Astrocyte of the cerebellum (primary cell): ENCODE measurements at regions not wholly inside any gene's neighbourhood (a gene's known extent, or its start where the extent isn't known, plus 50 kb on each side); places are given as distances from the start of the nearest gene placed in this dataset.

Experiments
- DNase-seq: peaks from one replicate; pipeline ENCODE4 v3.0.0-alpha.2; 2011; ENCODE audit warnings: low read depth
- H3K4me3 ChIP-seq: 2 replicates; pipeline ENCODE4 v1.5.1; 2011; ENCODE audit warnings: mild to moderate bottlenecking, low read depth, low read length, moderate library complexity
- CTCF ChIP-seq: IDR thresholded peaks from 2 replicates; pipeline ENCODE4 v1.5.1; 2012; ENCODE audit warnings: low read length, low read depth, moderate library complexity, mild to moderate bottlenecking; ENCODE audit errors: missing control alignments
- in situ Hi-C: cut with HindIII; loops from 2 replicates; pipeline ENCODE4 v1.10.0; 2017; ENCODE audit warnings: low sequenced_read_pairs

GRCh38 chr2:33877348-33878016, 278.4 kb upstream of the FAM98A start:
- H3K4me3 ChIP-seq, result no peak overlapping the region
- in situ Hi-C loops, result no loop called here
- no peak for TF ChIP-seq CTCF
- no peak for DNase-seq

DNA sequence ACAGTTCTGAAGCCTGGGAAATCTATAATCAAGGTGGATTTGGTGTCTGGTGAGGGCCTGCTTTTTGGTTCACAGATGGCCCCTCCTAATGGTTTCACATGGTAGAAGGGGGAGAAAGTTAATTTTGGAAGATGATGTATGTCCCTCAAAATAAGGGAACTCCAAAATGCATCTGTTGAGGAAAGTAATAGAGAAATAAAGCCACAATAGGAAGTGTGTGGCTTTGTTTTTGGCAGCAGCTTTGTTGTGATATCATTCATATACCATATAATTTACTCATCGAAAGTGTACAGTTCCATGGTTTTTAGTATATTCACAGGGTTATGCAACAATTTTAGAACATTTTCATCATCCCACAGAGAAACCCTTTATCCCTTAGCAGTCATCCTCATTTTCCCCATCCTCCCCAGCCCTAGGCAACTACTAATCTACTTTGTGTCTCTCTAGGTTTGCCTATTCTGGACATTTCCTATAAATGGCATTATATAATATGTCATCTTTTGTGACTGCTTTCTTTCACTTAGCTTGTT, 274.0 kb upstream of the FAM98A start:
- H3K4me3 ChIP-seq, result no peak overlapping the region
- no peak for TF ChIP-seq CTCF
- DNase-seq, result no peak
- in situ Hi-C loops, result no loop called here

- TF ChIP-seq CTCF, result no peak
- no peak overlapping the region for H3K4me3 ChIP-seq
- in situ Hi-C loops, result no loop called here
- DNase-seq, result peak; percentile 22
These were observed 260.8 kb upstream of the FAM98A start for GRCh38 chr2:33859811-33860461.

DNA sequence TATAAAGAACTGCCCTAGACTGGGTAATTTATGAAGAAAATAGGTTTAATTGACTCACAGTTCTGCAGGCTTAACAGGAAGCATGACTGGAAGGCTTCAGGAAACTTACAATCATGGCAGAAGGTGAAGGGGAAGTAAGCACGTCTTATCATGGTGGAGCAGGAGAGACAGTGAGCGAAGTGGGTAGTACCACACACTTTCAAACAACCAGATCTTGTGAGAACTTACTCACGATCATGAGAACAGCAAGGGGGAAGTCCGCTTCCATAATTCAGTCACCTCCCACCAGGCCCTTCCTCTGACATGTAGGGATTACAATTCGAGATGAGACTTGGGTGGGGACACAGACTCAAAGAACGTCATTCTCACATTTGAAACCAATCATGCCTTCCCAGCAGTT, 260.1 kb upstream of the FAM98A start:
- DNase-seq, result no peak
- in situ Hi-C loops, result no loop called here
- no peak for TF ChIP-seq CTCF
- H3K4me3 ChIP-seq, result no peak overlapping the region

DNA sequence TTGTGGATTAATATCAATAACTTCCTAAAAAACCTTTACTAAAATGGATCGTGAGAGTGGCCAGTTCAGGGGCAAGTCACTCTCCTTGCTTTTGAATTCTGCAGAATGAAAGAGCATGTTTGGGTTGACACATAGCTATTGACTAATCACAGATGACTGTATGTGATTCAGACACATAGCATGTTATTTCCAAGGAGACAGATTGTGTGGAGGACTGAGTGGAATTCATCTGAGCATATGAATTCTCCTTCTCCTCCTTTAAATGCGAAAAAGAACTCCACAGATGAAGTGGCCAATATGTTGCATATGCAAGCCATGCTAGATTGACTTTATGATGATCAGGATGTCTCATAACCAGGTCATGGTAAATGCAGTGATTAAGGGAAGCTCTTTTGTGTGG, 249.4 kb upstream of the FAM98A start:
- no peak for DNase-seq
- in situ Hi-C loops, result no loop called here
- TF ChIP-seq CTCF, result no peak
- no peak overlapping the region for H3K4me3 ChIP-seq

GRCh38 chr2:33839791-33840190, 240.7 kb upstream of the FAM98A start:
- no peak for DNase-seq
- in situ Hi-C loops, result no loop called here
- H3K4me3 ChIP-seq, result no peak overlapping the region
- no peak for TF ChIP-seq CTCF
